NK-92 (cell line): ENCODE measurements at regions not wholly inside any gene's neighbourhood (a gene's known extent, or its start where the extent isn't known, plus 50 kb on each side); places are given as distances from the start of the nearest gene placed in this dataset.

Source experiments
- DNase-seq: peaks from one replicate; lab custom pipeline; 2025; ENCODE audit not compliant: unreplicated experiment; lab: John Stamatoyannopoulos, UW

DNA sequence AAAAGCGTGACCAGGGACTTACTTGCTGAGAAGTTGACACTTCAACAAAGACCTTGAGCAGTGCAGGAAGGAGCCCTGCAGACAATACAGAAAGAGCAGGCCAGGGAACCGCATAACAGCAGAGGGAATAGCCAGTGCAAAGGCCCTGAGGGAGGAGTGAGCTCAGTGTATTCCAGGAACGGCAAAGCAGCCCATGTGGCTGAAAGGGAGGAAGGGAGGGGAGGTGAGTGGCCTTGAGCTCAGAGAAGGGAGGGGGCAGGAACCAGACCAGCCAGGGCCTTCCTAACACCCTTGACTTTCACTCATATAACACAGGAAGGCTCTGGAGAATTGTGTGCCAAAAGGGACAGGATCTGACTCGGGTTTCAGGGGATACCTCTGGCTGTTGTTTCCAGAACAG lies 112.2 kb downstream of the BCOR start:
- no peak for DNase-seq

DNA sequence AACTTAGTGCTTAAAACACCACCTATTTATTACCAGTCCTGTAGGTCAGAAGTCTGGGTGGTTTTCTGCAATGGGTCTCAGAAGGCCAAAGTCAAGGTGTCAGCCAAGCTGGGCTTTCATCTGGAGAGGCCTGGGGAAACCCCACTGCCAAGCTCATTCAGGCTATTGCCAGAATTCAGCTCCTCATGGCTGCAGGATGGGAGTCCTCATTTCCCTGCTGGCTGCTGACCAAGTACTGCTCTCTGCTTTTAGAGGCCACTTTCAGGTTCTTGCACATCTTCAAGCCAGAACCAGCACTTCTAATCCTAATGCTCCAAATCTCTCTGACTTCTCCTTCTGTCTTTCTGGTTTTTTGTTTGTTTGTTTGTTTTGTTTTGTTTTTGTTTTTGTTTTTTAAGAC lies 109.3 kb downstream of the BCOR start:
- no peak for DNase-seq

DNA sequence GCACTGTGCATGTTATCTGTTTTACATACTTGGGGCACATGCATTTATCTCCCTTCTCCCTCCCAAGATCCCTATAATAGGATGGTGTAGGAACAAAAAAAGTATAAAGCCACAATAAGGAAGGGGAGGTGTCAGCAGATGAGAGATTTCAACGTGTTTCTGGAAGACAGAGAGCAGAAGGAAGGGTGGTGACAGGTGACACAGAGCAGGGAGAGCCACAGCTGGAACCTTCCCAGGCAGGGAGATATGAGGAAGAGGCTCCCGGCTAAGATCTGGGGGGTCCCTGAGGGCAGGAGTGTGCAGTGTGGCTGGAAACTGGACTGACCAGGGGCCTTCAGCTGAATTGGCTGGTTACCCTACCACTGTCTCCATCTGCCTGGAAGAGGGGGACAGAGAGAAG lies 107.4 kb downstream of the BCOR start:
- DNase-seq = no peak

DNA sequence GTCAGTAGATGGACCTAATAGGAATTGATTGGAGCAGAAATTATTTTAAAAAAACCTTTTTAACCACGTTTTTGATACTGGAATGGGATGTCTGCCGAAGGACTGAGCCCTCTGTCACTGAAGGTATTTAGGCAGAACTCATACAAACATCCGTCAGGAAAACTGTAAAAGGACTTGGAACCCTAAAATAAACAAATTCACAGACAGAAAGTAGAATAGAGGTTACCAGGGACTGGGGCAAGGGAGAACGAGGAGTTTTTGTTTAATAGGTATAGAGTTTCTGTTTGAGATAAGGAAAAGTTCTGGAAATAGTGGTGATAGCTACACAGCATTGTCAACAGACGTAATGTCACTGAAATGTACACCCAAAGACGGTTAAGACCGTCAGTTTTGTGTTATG lies 105.5 kb downstream of the BCOR start:
- DNase-seq = no peak

DNA sequence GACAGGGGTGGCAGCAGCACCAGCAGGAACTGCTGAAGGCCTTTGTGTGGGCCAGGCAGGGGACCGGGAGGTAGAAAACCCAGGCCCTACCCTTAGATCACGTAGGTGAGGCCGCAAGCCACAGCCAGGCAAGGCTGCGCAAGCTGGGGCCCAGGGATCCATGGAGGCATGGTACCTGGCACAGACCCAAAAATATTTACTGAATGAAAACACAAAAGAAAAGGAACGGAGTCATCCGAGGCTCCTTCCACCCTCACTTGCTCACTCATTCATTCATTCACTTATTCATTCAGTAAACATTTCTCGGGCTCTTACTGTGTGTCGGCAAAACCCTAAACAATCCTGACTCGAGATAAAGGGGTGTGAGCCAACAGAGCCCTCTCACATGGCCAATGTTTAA lies 102.3 kb downstream of the BCOR start:
- no peak for DNase-seq

DNA sequence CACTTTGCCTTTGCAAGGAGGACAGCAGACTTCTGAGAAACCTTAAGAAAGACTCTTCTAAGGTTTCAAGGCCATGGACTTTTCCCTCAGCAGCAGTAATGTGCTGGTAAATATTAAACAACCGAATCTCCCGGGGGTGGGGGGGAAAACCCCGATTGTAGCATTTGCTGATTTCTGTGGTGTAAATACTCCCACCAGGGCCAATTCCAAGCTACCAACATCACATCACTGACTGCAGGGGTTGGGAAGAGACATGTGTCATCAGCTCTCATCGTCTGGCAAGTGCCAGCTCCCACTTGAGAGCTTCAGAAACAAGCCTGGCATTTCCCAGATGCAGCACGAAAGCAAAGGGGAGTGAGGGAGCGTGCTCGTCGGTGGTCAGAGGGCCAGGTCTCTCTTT lies 101.2 kb downstream of the BCOR start:
- no peak for DNase-seq

DNA sequence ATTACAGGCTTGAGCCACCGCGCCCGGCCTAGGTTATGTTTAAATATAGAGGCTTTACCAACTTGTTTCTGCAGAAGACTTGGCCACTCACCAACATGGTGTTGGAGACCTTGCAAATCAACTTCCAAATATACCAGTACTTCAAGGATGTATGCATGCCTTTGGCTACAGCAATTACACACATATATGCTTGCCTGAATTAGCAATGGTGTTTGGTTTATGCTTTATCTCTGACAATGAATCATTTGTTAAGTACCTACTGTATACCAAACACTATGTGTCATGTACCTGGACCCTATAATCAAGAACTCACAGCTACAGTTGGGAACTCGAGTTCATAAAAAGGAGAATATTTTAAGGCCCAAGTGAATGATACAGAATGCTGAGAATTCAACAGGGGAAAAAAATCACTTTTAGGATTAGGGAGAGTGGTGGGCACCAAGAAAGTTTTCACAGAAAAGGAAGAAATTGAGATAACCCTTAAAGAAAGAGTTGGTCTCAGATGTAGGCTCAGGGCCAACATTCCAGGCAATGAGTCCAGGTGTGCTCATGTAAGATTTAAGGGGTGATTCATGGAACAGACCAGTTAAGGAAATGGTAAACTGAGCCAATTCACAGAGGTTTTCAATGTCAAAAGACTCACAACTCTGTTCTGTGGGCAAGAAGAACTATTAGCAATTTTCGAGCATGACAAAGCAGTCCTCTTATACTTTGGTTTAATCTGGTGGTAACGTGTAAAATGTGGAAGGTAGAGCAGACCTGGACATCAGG lies 98.9 kb downstream of the BCOR start:
- no peak for DNase-seq
